ENCODE measurements at regions not wholly inside any gene's neighbourhood (a gene's known extent, or its start where the extent isn't known, plus 50 kb on each side); places are given as distances from the start of the nearest gene placed in this dataset.
"Not testable (repeated sequence)": the region's sequence is repeated elsewhere in the genome, so short reads cannot be mapped to it uniquely, and the experiment has no call there.

DNA sequence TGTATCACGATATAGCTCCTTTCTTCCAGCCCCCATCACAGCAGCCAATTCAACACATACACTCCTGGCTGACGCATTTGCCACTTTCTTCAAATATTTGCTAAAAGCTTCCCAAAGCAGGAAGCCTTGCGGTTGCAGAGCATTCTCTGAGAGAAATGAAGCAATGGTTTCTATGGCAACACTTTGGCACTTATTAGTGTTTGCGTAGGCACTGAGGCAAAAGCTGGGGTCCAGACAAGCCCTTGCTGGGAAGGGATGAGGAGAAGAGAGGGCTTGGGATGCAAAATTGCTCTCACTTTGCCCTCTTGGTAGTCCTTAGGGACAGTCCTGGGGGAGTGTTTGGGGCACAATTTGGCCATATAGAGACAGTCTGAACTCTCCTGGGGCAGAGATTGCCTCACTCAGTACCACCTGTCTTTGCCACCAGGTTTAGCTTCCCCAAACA lies 55.0 kb upstream of the PAK3 start:
- Mint-ChIP-seq H3K4me1 (ENCODE audit: unreplicated experiment) (peaks cover 3% of the 10 kb centered on the region), H3K4me3 (no peak overlapping the region), H3K27ac (no peak overlapping the region), H3K27me3 (no peaks in the 10 kb centered on the region), H3K9me3 (no peaks in the 10 kb centered on the region), H3K36me3 (no peaks in the 10 kb centered on the region)
- TF ChIP-seq, protein P1, sequence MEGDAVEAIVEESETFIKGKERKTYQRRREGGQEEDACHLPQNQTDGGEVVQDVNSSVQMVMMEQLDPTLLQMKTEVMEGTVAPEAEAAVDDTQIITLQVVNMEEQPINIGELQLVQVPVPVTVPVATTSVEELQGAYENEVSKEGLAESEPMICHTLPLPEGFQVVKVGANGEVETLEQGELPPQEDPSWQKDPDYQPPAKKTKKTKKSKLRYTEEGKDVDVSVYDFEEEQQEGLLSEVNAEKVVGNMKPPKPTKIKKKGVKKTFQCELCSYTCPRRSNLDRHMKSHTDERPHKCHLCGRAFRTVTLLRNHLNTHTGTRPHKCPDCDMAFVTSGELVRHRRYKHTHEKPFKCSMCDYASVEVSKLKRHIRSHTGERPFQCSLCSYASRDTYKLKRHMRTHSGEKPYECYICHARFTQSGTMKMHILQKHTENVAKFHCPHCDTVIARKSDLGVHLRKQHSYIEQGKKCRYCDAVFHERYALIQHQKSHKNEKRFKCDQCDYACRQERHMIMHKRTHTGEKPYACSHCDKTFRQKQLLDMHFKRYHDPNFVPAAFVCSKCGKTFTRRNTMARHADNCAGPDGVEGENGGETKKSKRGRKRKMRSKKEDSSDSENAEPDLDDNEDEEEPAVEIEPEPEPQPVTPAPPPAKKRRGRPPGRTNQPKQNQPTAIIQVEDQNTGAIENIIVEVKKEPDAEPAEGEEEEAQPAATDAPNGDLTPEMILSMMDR (conservative IDR thresholded peaks at IDR 0.05): no peak
- no peak for DNase-seq (ENCODE audit: extremely low spot score, unreplicated experiment)

DNA sequence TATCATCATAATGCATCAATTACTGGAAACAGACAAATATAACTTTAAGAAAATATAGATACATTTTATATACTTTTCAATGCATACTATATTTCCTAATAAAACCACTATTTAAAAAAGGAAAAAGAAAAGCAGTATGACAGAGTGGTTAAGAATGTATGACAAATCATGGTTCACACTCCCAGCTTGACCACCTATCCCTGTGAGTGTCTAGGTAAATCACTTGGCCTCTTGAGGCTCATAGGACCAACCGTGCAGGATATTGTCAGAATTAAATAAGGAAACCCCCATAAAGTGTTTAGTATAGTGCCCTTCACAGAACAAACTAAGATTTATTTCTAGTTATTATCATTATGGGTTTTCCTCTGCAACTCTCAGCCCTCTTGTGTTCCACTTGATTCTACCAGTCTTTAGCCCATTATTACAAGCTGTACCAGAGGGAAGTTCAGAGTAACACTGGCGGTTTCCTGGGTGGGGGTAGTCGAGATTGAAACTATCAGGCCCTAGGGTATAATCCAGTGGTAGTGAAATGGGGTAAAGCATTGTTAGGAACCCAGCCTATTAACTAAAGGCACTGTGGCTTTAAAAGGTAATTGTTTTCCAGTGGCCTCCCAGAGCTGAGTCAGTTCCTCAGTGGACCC lies 55.5 kb upstream of the PAK3 start:
- no peaks in the 10 kb centered on the region for H3K9me3 Mint-ChIP-seq
- H3K4me1 Mint-ChIP-seq (ENCODE audit: unreplicated experiment): peaks cover 3% of the 10 kb centered on the region
- TF ChIP-seq, protein P1 (conservative IDR thresholded peaks at IDR 0.05): no peak
- H3K36me3 Mint-ChIP-seq: no peaks in the 10 kb centered on the region
- no peak overlapping the region for H3K4me3 Mint-ChIP-seq
- no peak overlapping the region for H3K27ac Mint-ChIP-seq
- H3K27me3 Mint-ChIP-seq: no peaks in the 10 kb centered on the region
- no peak for DNase-seq (ENCODE audit: extremely low spot score, unreplicated experiment)

DNA sequence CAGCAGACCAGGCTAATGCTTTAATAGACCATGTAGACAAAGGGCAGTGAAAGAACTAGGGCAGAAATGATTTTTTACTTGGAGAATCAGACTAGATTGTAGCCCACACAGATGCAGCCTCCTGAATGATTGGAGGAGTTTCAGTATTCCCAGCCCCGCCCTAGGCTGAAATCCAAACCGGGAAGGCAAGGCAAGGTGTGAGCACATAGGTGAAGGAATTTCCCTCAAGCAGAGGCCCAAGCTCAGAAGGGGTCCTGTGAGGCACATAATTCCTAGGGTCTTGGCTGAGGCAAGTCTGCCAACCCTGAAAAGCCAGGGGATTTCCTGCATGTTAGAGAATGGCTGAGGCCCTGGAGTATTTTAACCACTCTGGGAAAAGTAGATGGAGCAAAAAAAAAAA lies 56.4 kb upstream of the PAK3 start:
- H3K4me3 Mint-ChIP-seq: no peak overlapping the region
- peaks cover 3% of the 10 kb centered on the region for H3K4me1 Mint-ChIP-seq (ENCODE audit: unreplicated experiment)
- DNase-seq (ENCODE audit: extremely low spot score, unreplicated experiment): no peak
- TF ChIP-seq, protein P1 (conservative IDR thresholded peaks at IDR 0.05): no peak
- H3K27ac Mint-ChIP-seq: no peak overlapping the region
- H3K9me3 Mint-ChIP-seq: no peaks in the 10 kb centered on the region
- H3K36me3 Mint-ChIP-seq: no peaks in the 10 kb centered on the region
- no peaks in the 10 kb centered on the region for H3K27me3 Mint-ChIP-seq

DNA sequence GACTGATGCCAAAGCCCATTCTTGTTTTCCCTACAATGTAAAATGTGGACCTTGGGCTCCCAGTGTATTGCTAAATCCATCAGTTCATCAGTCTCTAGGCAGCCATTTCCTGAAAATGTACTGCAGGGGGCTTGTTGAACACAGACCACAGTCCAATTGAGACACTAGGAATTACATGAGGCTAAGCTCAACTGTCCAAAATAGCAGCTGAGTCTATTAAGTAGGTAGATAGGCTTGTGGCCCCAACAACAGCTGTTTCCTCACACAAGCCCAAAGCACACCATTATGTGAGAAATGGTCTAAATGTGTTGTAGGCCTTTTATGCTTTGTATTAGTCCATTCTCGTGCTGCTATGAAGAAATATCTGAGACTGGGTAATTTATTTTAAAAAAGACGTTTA lies 60.0 kb upstream of the PAK3 start:
- TF ChIP-seq, protein P1 (conservative IDR thresholded peaks at IDR 0.05): no peak

DNA sequence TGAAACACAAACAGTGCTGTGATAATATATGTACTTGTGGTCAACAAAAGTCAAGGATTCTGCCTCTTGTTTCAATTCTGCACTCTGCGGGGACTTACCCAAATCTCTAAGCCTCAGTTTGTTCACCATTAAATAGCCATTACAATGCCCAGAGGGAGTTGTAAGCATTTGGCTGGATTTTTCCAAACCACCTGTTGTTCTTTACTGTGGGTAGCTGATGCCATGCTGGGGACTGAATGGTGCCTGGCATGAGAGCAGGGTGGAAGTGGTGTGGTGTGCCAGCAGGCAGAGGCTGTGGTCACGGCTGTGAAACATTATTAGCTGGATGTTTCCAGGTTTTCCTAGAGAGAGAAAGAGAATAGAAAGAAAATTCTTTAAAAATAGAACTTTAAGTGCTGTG lies 60.7 kb upstream of the PAK3 start:
- H3K9me3 Mint-ChIP-seq: no peaks in the 10 kb centered on the region
- DNase-seq (ENCODE audit: extremely low spot score, unreplicated experiment): no peak
- no peak overlapping the region for H3K4me3 Mint-ChIP-seq
- TF ChIP-seq, protein P1 (conservative IDR thresholded peaks at IDR 0.05): no peak
- H3K36me3 Mint-ChIP-seq: no peaks in the 10 kb centered on the region
- no peak overlapping the region for H3K27ac Mint-ChIP-seq
- H3K4me1 Mint-ChIP-seq (ENCODE audit: unreplicated experiment): no peaks in the 10 kb centered on the region
- H3K27me3 Mint-ChIP-seq: peaks cover 4% of the 10 kb centered on the region

More for the DNA sequence above, 60.0 kb upstream of the PAK3 start:
- no peaks in the 10 kb centered on the region for H3K36me3 Mint-ChIP-seq
- H3K4me1 Mint-ChIP-seq (ENCODE audit: unreplicated experiment): peaks cover 3% of the 10 kb centered on the region
- H3K9me3 Mint-ChIP-seq: no peaks in the 10 kb centered on the region
- H3K27ac Mint-ChIP-seq: no peak overlapping the region
- DNase-seq (ENCODE audit: extremely low spot score, unreplicated experiment): no peak
- no peak overlapping the region for H3K4me3 Mint-ChIP-seq
- peaks cover 4% of the 10 kb centered on the region for H3K27me3 Mint-ChIP-seq

DNA sequence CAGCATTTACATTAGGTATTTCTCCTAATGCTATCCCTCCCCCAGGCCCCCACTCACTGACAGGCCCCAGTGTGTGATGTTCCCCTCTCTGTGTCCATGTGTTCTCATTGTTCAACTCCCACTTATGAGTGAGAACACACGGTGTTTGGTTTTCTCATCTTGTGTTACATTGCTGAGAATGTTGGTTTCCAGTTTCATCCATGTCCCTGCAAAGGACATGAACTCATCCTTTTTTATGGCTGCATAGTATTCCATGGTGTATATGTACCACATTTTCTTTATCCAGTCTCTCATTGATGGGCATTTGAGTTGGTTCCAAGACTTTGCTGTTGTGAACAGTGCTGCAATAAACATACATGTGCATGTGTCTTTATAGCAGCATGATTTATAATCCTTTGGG lies 73.0 kb upstream of the PAK3 start:
- not testable (repeated sequence) for H3K4me1 Mint-ChIP-seq (ENCODE audit: unreplicated experiment); H3K4me3 Mint-ChIP-seq; H3K27ac Mint-ChIP-seq; H3K9me3 Mint-ChIP-seq; DNase-seq (ENCODE audit: extremely low spot score, unreplicated experiment); H3K36me3 Mint-ChIP-seq; H3K27me3 Mint-ChIP-seq
